Activated CD8-positive, alpha-beta memory T cell treated with anti-CD3 and anti-CD28 coated beads, Interleukin-2, amount 50 U/mL, for 1 hour (primary cell): ENCODE measurements at regions not wholly inside any gene's neighbourhood (a gene's known extent, or its start where the extent isn't known, plus 50 kb on each side); places are given as distances from the start of the nearest gene placed in this dataset.

Experiments
- DNase-seq: peaks from one replicate; pipeline ENCODE4 v3.0.0-alpha.2; 2020; ENCODE audit errors: extremely low read depth

- no peak for DNase-seq
These were observed 131.0 kb upstream of the PHACTR1 start for GRCh38 chr6:12585497-12585958.

- DNase-seq = no peak
These were observed 129.7 kb upstream of the PHACTR1 start for GRCh38 chr6:12586721-12587480.

GRCh38 chr6:12590901-12591300, 125.7 kb upstream of the PHACTR1 start:
- DNase-seq = no peak

- no peak for DNase-seq
These were observed 123.9 kb upstream of the PHACTR1 start for GRCh38 chr6:12592634-12593033.

- DNase-seq = no peak
These were observed 122.6 kb upstream of the PHACTR1 start for GRCh38 chr6:12593771-12594529.

GRCh38 chr6:12594530-12594893, 122.1 kb upstream of the PHACTR1 start:
- DNase-seq = no peak

- no peak for DNase-seq
These were observed 121.3 kb upstream of the PHACTR1 start for GRCh38 chr6:12595161-12595811.

GRCh38 chr6:12596731-12597130, 119.8 kb upstream of the PHACTR1 start:
- DNase-seq = no peak

GRCh38 chr6:12598919-12599318, 117.6 kb upstream of the PHACTR1 start:
- DNase-seq = no peak

GRCh38 chr6:12601881-12602280, 114.7 kb upstream of the PHACTR1 start:
- no peak for DNase-seq

GRCh38 chr6:12602342-12602741, 114.2 kb upstream of the PHACTR1 start:
- DNase-seq = no peak

GRCh38 chr6:12602951-12603672, 113.5 kb upstream of the PHACTR1 start:
- DNase-seq = no peak

- no peak for DNase-seq
These were observed 112.9 kb upstream of the PHACTR1 start for GRCh38 chr6:12603673-12604049.

- DNase-seq = peak; percentile 4
These were observed 110.7 kb upstream of the PHACTR1 start for GRCh38 chr6:12605888-12606345.

- DNase-seq = no peak
These were observed 110.0 kb upstream of the PHACTR1 start for GRCh38 chr6:12606616-12607015.

GRCh38 chr6:12608016-12608860, 108.3 kb upstream of the PHACTR1 start:
- no peak for DNase-seq

GRCh38 chr6:12608874-12609273, 107.7 kb upstream of the PHACTR1 start:
- DNase-seq = no peak

- no peak for DNase-seq
These were observed 106.8 kb upstream of the PHACTR1 start for GRCh38 chr6:12609751-12610150.

- no peak for DNase-seq
These were observed 105.7 kb upstream of the PHACTR1 start for GRCh38 chr6:12610862-12611261.

- DNase-seq = no peak
These were observed 102.8 kb upstream of the PHACTR1 start for GRCh38 chr6:12613811-12614210.

GRCh38 chr6:12614456-12614855, 102.1 kb upstream of the PHACTR1 start:
- no peak for DNase-seq
